Transverse colon (tissue), 4 donors: ENCODE measurements at regions not wholly inside any gene's neighbourhood (a gene's known extent, or its start where the extent isn't known, plus 50 kb on each side); places are given as distances from the start of the nearest gene placed in this dataset.

ENCODE experiments used
- DNase-seq: peaks from one replicate; pipeline ENCODE4 v3.0.0-alpha.2; 2019
- H3K27ac ChIP-seq, 4 donors: fragments of 200-600 bp; sonication (generic); 2 replicates each; pipeline ENCODE4 v1.5.1; 2016 to 2018; ENCODE audit warnings: inconsistent platforms in 4 of 4
- H3K27me3 ChIP-seq: fragments of 200-600 bp; sonication (generic); 2 replicates; pipeline ENCODE4 v1.5.1; 2017; ENCODE audit warnings: inconsistent platforms
- H3K36me3 ChIP-seq, 4 donors: fragments of 200-600 bp; sonication (generic); 2 replicates each; pipeline ENCODE4 v1.5.1; 2017 to 2019; ENCODE audit warnings: inconsistent platforms in 4 of 4
- H3K4me1 ChIP-seq, 4 donors: fragments of 200-600 bp; sonication (generic); 2 replicates each; pipeline ENCODE4 v1.5.1; 2017 to 2020; ENCODE audit warnings: inconsistent platforms in 4 of 4
- H3K4me3 ChIP-seq, 4 donors: fragments of 200-600 bp; sonication (generic); 1 replicate in 1 of 4; 2 replicates in 3 of 4; pipeline versions ENCODE4 v1.5.1 to v1.6.1; 2017 to 2019; ENCODE audit warnings: inconsistent platforms in 4 of 4
- H3K9me3 ChIP-seq, 2 donors: fragments of 200-600 bp; sonication (generic); 2 replicates each; pipeline ENCODE4 v1.5.1; 2017 to 2019; ENCODE audit warnings: inconsistent platforms in 2 of 2
- EP300 ChIP-seq: sonication (generic); formaldehyde crosslinking; IDR thresholded peaks from one replicate; pipeline ENCODE4 v1.6.1; 2017; ENCODE audit warnings: antibody characterized with exemption, low read depth
- POLR2A ChIP-seq: fragments of 450-650 bp; IDR thresholded peaks from one replicate; pipeline ENCODE4 v1.6.1; 2016; ENCODE audit warnings: antibody characterized with exemption, mild to moderate bottlenecking, moderate library complexity
- POLR2AphosphoS5 ChIP-seq, 3 donors: sonication (generic); formaldehyde crosslinking; IDR thresholded peaks; one replicate each; pipeline ENCODE4 v1.6.1; 2016; ENCODE audit warnings: antibody characterized with exemption in 3 of 3
- WGBS, 2 donors: methylation state at CpG; one replicate each; pipeline ENCODE4 v1.1.5; 2018; ENCODE audit warnings: low coverage in 1 of 2; 5-methylcytosine and 5-hydroxymethylcytosine counted together
- in situ Hi-C, 4 donors: fragments of 200-750 bp; cut with MboI; loops; one replicate each; pipeline versions ENCODE4 v1.15.0 to v1.15.1; 2017; ENCODE audit warnings: low sequenced_read_pairs in 3 of 4, low pct_ligation_motif_present in 1 of 4, low pct_unique_long_range_greater_than_20kb in 1 of 4
- intact Hi-C: fragments of 100-400 bp; cut with DNase I; formaldehyde crosslinking; loops from one replicate; pipeline ENCODE4 v1.15.1; 2023; ENCODE audit warnings: low total_unique reads
- TF ChIP-seq, protein P1 (sequence below), 5 experiments: fragments of 200-600 bp in 3 of 5; fragments of 450-650 bp in 2 of 5; sonication (generic) in 3 of 5; IDR thresholded peaks; 1 replicate in 2 of 5; 2 replicates in 3 of 5; pipeline ENCODE4 v1.5.1; 2016 to 2017; ENCODE audit warnings: antibody characterized with exemption in 5 of 5, inconsistent platforms in 3 of 5, mild to moderate bottlenecking in 2 of 5, moderate library complexity in 1 of 5

- no peaks in the 10 kb centered on the region for H3K27me3 ChIP-seq
- peaks cover 0 to 3% (median under 1%) of the 10 kb centered on the region in 4 donors for H3K4me1 ChIP-seq
- H3K36me3 ChIP-seq, result no peaks in the 10 kb centered on the region
- intact Hi-C loops, result no loop called here
- DNase-seq, result no peak
- H3K9me3 ChIP-seq, result no peaks in the 10 kb centered on the region
- in situ Hi-C loops, result no loop called here
- 67 to 86% methylated on average over 3 to 4 of the region's 4 CpGs for WGBS, 2 donors
- no peak overlapping the region for H3K4me3 ChIP-seq
- no peak overlapping the region for H3K27ac ChIP-seq
- TF ChIP-seq, protein P1, sequence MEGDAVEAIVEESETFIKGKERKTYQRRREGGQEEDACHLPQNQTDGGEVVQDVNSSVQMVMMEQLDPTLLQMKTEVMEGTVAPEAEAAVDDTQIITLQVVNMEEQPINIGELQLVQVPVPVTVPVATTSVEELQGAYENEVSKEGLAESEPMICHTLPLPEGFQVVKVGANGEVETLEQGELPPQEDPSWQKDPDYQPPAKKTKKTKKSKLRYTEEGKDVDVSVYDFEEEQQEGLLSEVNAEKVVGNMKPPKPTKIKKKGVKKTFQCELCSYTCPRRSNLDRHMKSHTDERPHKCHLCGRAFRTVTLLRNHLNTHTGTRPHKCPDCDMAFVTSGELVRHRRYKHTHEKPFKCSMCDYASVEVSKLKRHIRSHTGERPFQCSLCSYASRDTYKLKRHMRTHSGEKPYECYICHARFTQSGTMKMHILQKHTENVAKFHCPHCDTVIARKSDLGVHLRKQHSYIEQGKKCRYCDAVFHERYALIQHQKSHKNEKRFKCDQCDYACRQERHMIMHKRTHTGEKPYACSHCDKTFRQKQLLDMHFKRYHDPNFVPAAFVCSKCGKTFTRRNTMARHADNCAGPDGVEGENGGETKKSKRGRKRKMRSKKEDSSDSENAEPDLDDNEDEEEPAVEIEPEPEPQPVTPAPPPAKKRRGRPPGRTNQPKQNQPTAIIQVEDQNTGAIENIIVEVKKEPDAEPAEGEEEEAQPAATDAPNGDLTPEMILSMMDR (IDR thresholded peaks at IDR 0.05), result no peak
- TF ChIP-seq EP300, result no peak
- TF ChIP-seq POLR2AphosphoS5 (IDR thresholded peaks at IDR 0.05), result no peak
- TF ChIP-seq POLR2A, result no peak
These were observed 104.5 kb downstream of the TTC32 start for GRCh38 chr2:19797243-19797810.

DNA sequence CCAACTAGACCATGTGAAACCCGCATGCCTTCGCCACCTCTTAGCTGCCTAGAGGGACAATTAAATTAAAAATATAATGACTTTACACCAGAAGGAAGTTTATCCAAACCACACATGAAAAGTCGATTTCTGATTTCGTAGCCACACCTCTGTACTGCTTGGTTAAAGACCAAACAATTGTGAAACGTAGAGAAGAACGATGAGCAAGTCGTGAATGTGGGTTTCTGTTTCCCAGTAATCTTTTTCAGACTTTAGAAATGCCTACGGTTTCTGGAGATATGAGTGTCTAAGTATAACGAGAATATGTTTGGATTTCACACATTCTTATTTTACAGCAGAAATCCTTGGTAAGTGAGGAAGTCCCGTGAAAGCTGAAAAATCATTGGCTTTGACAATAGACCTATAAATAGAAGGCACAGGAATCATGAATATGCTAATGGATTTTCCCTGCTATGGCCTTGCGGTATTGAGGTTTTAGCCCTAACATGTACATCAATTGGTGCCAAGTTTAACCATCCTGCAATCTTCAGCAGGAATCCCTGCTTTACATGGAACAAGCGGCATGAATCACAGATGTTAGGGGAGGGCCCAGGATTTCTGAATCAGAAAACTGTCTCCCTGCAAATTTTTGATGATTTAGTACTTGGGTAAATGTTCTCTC, 105.6 kb downstream of the TTC32 start:
- WGBS, 2 donors, result 77 to 78% methylated on average over 12 of the region's 12 CpGs
- Histone ChIP-seq H3K9me3 (no peaks in the 10 kb centered on the region), H3K27ac (no peak overlapping the region), H3K4me1 (no peaks in the 10 kb centered on the region), H3K36me3 (no peaks in the 10 kb centered on the region), H3K27me3 (no peaks in the 10 kb centered on the region), H3K4me3 (no peak overlapping the region)
- in situ Hi-C loops, result no loop called here
- TF ChIP-seq EP300 (no peak), POLR2AphosphoS5 (IDR thresholded peaks at IDR 0.05) (no peak), POLR2A (no peak)
- TF ChIP-seq, protein P1 (IDR thresholded peaks at IDR 0.05), result no peak
- intact Hi-C loops, result no loop called here
- no peak for DNase-seq

DNA sequence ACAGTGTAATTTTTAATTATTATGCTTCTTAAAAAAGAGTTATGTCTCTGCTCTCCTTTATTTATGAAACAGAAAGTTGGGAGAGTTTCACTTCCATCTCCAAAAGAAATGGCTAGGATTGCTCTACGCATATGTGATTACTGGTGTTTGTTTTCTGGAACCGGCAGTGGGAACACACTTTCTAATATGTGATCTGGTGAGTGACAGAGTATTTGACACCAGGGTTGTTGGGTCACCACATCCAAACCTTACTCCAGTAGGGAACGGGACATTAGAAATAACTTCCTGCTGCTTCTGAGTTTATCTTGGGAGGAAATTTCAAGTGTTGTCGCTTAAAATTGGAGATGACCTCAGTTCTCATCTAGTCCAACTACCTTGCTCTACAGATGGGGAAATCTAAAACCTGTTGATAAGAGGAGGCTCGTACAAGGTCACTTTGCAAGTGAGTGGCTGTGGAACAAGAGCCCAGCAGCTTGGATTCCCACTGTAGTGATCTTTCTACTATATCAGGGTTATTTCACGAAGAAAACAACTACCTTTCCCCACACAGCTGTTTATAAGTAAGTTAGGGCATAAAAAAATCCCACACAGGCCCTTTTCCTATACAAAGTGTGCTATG, 108.5 kb downstream of the TTC32 start:
- Histone ChIP-seq H3K9me3 (no peaks in the 10 kb centered on the region), H3K27ac (no peak overlapping the region), H3K4me3 (no peak overlapping the region), H3K36me3 (no peaks in the 10 kb centered on the region), H3K4me1 (no peaks in the 10 kb centered on the region), H3K27me3 (no peaks in the 10 kb centered on the region)
- 75 to 83% methylated on average over 4 to 6 of the region's 6 CpGs for WGBS, 2 donors
- no peak for DNase-seq
- intact Hi-C loops (no loop called here), in situ Hi-C loops (no loop called here)
- TF ChIP-seq, protein P1 (IDR thresholded peaks at IDR 0.05), result no peak
- TF ChIP-seq POLR2A (no peak), POLR2AphosphoS5 (IDR thresholded peaks at IDR 0.05) (no peak), EP300 (no peak)

DNA sequence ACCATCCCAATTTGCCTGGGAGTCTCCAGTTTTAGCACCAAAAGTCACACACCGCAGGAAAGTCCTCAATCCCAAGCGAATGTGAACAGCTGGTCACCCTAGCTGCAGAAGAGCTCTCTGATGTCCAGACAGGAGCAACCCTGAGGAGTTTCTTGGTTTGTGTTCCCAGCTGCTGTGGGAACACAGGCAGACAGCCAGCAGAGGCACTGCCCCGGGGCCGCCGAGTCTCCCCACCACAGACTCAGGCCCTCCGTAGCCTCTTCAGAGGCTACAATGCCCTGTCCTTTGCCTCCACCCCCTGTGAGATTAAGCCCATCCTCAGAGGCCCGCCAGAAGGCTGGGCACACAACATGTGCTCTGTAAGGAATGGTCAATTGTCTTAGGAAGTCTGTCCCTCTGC, 111.5 kb downstream of the TTC32 start:
- no peak for DNase-seq
- WGBS, 2 donors, result 89% methylated on average over 7 of the region's 7 CpGs; no CpG with 5 or more reads in 1 of the 2 donors
- in situ Hi-C loops, result no loop called here

More for the DNA sequence above, 111.5 kb downstream of the TTC32 start:
- H3K36me3 ChIP-seq, result no peaks in the 10 kb centered on the region
- TF ChIP-seq POLR2A, result no peak
- TF ChIP-seq EP300, result no peak
- no peak for TF ChIP-seq POLR2AphosphoS5 (IDR thresholded peaks at IDR 0.05)
- TF ChIP-seq, protein P1 (IDR thresholded peaks at IDR 0.05), result no peak
- H3K9me3 ChIP-seq, result no peaks in the 10 kb centered on the region
- no peak overlapping the region for H3K27ac ChIP-seq
- H3K4me1 ChIP-seq, result no peaks in the 10 kb centered on the region
- intact Hi-C loops, result no loop called here
- H3K4me3 ChIP-seq, result no peak overlapping the region
- H3K27me3 ChIP-seq, result no peaks in the 10 kb centered on the region
